ENCODE measurements at regions not wholly inside any gene's neighbourhood (a gene's known extent, or its start where the extent isn't known, plus 50 kb on each side); places are given as distances from the start of the nearest gene placed in this dataset.

DNA sequence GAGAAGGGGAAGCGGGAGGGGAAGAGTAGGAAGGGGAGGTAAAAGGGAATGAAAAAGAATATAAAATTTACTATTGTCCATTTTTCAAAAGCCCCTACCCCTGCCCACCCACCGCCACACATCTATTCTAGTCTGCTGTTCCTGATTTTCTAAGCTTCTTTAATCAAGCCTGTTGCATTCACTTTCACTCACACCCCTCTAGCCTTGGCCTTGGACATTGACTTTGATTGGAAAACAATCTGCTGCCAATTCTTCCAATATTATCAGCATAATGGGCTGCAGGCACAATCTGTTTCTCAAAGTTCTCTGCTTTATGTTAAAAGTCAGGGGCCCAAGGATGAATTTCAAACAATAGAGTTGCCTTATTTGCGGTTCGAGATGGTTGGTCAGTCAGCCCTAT lies 281.2 kb downstream of the SETD4 start:
- Mint-ChIP-seq H3K9me3 (no peaks in the 10 kb centered on the region), H3K4me1 (no peaks in the 10 kb centered on the region), H3K4me3 (no peak overlapping the region), H3K36me3 (ENCODE audit: low read depth) (no peaks in the 10 kb centered on the region), H3K27ac (ENCODE audit: unreplicated experiment) (no peak overlapping the region), H3K27me3 (ENCODE audit: low read depth) (peaks cover 18% of the 10 kb centered on the region)
- DNase-seq (ENCODE audit: low read depth, low spot score) = no peak
- TF ChIP-seq, protein P1, sequence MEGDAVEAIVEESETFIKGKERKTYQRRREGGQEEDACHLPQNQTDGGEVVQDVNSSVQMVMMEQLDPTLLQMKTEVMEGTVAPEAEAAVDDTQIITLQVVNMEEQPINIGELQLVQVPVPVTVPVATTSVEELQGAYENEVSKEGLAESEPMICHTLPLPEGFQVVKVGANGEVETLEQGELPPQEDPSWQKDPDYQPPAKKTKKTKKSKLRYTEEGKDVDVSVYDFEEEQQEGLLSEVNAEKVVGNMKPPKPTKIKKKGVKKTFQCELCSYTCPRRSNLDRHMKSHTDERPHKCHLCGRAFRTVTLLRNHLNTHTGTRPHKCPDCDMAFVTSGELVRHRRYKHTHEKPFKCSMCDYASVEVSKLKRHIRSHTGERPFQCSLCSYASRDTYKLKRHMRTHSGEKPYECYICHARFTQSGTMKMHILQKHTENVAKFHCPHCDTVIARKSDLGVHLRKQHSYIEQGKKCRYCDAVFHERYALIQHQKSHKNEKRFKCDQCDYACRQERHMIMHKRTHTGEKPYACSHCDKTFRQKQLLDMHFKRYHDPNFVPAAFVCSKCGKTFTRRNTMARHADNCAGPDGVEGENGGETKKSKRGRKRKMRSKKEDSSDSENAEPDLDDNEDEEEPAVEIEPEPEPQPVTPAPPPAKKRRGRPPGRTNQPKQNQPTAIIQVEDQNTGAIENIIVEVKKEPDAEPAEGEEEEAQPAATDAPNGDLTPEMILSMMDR (conservative IDR thresholded peaks at IDR 0.05) = no peak

DNA sequence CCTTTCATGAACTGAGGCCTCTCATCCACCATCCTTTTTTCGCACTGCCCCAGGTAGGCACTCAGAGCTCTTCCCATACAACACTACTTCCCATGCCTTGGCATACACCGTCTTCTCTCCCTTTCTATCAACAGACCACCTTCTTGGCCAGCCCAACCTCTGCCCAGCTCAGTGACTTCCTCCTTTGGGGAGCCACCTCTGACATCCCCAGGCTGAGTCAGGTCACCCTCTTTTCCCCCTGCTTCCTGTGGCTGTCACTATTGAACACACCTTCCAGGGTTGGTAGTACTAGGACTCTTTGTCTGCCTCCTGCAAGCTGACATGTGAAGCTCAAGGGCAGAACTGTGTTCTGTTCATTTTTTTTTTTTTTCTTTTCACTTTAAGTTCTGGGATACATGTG lies 283.2 kb downstream of the SETD4 start:
- H3K4me3 Mint-ChIP-seq = no peak overlapping the region
- no peaks in the 10 kb centered on the region for H3K4me1 Mint-ChIP-seq
- no peaks in the 10 kb centered on the region for H3K9me3 Mint-ChIP-seq
- H3K27me3 Mint-ChIP-seq (ENCODE audit: low read depth) = peaks cover 20% of the 10 kb centered on the region
- no peak for DNase-seq (ENCODE audit: low read depth, low spot score)
- no peaks in the 10 kb centered on the region for H3K36me3 Mint-ChIP-seq (ENCODE audit: low read depth)
- TF ChIP-seq, protein P1 (conservative IDR thresholded peaks at IDR 0.05) = no peak
- H3K27ac Mint-ChIP-seq (ENCODE audit: unreplicated experiment) = no peak overlapping the region

DNA sequence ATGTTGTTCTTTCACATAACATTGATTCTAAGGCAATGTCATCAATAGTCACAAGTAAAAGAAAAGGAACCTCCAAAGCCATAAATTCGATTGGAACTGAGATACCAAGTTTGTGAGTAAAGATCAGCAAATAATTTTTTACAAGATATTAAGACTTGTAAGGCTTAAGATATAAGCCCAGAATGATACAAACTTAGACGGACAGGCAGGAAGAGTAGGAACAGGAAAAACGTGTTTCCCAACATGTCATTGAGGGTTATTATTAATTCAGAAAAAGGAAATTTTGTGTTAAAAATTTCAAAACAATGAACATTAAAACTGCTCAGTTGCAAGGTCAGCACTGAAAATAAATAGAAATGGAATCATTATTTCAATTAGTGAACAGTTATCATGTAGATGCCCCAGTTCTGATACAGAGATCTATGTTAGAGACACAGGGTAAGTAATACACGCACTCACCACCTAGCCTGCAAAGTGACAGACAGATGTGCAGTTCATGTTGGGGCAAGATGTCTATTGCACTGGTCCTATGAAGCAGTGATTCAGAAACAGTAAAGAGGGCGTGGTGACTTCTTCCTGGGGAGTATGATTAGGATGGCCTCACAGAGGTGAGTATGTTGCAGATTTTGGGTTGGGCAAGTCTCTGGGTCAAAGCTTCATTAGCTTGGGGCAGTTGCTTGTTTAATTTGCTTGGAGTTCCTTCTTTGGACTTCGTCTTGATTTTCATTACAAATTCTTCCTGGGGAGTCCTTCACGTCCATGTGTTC lies 284.4 kb downstream of the SETD4 start:
- H3K9me3 Mint-ChIP-seq = no peaks in the 10 kb centered on the region
- peaks cover 23% of the 10 kb centered on the region for H3K27me3 Mint-ChIP-seq (ENCODE audit: low read depth)
- TF ChIP-seq, protein P1 (conservative IDR thresholded peaks at IDR 0.05) = no peak
- H3K36me3 Mint-ChIP-seq (ENCODE audit: low read depth) = no peaks in the 10 kb centered on the region
- no peak for DNase-seq (ENCODE audit: low read depth, low spot score)
- H3K27ac Mint-ChIP-seq (ENCODE audit: unreplicated experiment) = no peak overlapping the region
- no peak overlapping the region for H3K4me3 Mint-ChIP-seq
- no peaks in the 10 kb centered on the region for H3K4me1 Mint-ChIP-seq

DNA sequence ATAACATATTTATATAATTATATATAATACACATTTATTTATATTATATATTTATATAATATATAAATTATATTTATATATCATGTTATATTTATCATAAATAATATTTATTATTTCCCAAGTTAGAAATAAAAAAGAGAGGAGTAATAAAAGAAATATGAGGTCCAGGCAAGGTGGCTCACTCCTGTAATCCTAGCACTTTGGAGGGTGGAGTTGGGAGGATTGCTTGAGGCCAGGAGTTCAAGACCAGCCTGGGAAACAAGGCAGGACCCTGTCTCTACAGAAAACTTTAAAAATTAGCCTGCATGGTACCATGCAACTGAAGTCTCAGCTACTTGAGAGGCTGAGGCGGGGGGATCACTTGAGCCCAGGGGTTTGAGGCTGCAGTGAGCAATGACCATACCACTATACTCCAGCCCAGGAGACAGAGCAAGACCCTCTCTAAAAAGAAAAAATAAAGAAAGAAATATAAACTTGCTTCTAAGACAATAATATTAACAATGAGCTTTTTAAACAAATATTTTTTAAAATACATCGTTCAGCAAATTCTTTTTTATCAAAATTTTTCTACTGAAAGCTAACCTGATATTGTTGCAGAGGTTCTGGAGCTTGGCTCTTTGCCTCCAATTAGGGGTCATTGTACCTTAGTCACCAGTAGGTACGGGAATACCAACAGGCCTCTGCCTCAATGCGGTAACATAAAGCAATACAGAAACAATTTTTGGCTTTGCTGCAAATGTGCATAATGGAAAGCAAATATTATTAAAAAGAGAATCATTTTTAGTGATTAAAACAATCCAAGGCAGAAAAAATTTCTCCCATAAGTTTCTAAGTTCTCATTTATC lies 290.0 kb downstream of the SETD4 start:
- Mint-ChIP-seq H3K4me1 (no peaks in the 10 kb centered on the region), H3K27ac (ENCODE audit: unreplicated experiment) (no peak overlapping the region), H3K36me3 (ENCODE audit: low read depth) (no peaks in the 10 kb centered on the region), H3K4me3 (no peak overlapping the region), H3K9me3 (no peaks in the 10 kb centered on the region), H3K27me3 (ENCODE audit: low read depth) (peaks cover 16% of the 10 kb centered on the region)
- DNase-seq (ENCODE audit: low read depth, low spot score) = no peak
- TF ChIP-seq, protein P1 (conservative IDR thresholded peaks at IDR 0.05) = no peak

DNA sequence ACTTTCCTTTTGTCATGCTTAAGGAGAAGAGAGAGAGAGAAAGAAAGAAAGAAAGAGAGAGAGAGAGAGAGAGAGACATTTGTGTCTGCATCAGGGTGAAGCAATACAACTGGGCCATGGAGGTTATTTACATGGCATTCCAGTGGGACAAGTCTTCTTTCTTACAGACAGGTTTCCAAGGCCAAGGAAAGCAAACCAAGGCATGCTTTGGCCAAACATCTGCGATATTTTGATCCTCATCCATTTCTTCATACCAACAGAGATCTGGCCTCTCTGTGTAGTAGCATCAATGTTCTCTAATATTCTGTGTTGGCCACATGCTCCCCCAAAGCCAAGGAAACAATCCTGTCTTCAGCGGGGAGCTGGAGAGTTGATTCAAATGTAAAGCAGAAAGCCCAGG lies 292.1 kb downstream of the SETD4 start:
- Mint-ChIP-seq H3K36me3 (ENCODE audit: low read depth) (no peaks in the 10 kb centered on the region), H3K4me1 (no peaks in the 10 kb centered on the region), H3K27ac (ENCODE audit: unreplicated experiment) (no peak overlapping the region), H3K4me3 (no peak overlapping the region), H3K27me3 (ENCODE audit: low read depth) (peaks cover 6% of the 10 kb centered on the region), H3K9me3 (peaks cover 3% of the 10 kb centered on the region)
- TF ChIP-seq, protein P1 (conservative IDR thresholded peaks at IDR 0.05) = no peak
- no peak for DNase-seq (ENCODE audit: low read depth, low spot score)
